Neutrophil (primary cell): ENCODE measurements at regions not wholly inside any gene's neighbourhood (a gene's known extent, or its start where the extent isn't known, plus 50 kb on each side); places are given as distances from the start of the nearest gene placed in this dataset.

Source experiments
- H3K27ac ChIP-seq: fragments of 200-600 bp; sonication (generic); 2 replicates; pipeline ENCODE4 v1.5.1; 2016; ENCODE audit warnings: mild to moderate bottlenecking, moderate library complexity
- H3K27me3 ChIP-seq: fragments of 200-600 bp; sonication (generic); 2 replicates; pipeline ENCODE4 v1.6.0; 2016; ENCODE audit warnings: mild to moderate bottlenecking
- H3K36me3 ChIP-seq: fragments of 200-600 bp; sonication (generic); 2 replicates; pipeline ENCODE4 v1.5.1; 2017
- H3K4me1 ChIP-seq, 2 experiments: fragments of 200-600 bp in 1 of 2; sonication (generic) in 1 of 2; 1 replicate in 1 of 2; 2 replicates in 1 of 2; pipeline versions ENCODE4 v1.5.1 to v1.6.1; 2013 to 2016; ENCODE audit warnings: low read depth in 1 of 2, low read length in 1 of 2, mild to moderate bottlenecking in 1 of 2, moderate library complexity in 1 of 2; ENCODE audit not compliant: control insufficient read depth in 1 of 2, insufficient read depth in 1 of 2
- H3K4me3 ChIP-seq, 2 experiments: fragments of 200-600 bp in 1 of 2; sonication (generic) in 1 of 2; 1 replicate in 1 of 2; 2 replicates in 1 of 2; pipeline ENCODE4 v1.5.1; 2013 to 2016; ENCODE audit warnings: low read depth in 1 of 2, low read length in 1 of 2, mild to moderate bottlenecking in 1 of 2, moderate library complexity in 1 of 2
- H3K9me3 ChIP-seq: fragments of 200-600 bp; sonication (generic); 2 replicates; pipeline ENCODE4 v1.5.1; 2016
- TF ChIP-seq, protein P1 (sequence below): fragments of 200-600 bp; sonication (generic); IDR thresholded peaks from 2 replicates; pipeline ENCODE4 v1.5.1; 2016; ENCODE audit warnings: antibody characterized with exemption

DNA sequence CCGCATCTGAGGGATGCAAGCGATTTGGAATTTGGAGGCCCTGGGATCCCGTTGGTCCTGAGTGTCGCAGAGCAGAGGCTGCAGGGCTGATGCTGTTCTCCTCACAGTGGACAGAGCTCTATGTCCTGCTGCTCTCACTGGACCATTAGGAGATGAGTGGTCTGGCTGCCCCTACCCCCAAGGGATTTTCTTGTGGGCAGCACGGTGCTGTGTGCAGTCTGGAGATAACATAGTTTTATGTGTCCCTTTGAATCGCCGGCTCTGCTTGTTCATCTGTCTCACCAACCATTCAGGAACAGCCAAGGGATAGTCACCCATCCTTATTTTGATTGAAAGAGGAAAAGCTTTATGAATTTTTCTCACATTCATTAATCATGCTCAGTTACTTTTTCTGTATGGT lies 49.9 kb downstream of the CHRM3 start:
- TF ChIP-seq, protein P1, sequence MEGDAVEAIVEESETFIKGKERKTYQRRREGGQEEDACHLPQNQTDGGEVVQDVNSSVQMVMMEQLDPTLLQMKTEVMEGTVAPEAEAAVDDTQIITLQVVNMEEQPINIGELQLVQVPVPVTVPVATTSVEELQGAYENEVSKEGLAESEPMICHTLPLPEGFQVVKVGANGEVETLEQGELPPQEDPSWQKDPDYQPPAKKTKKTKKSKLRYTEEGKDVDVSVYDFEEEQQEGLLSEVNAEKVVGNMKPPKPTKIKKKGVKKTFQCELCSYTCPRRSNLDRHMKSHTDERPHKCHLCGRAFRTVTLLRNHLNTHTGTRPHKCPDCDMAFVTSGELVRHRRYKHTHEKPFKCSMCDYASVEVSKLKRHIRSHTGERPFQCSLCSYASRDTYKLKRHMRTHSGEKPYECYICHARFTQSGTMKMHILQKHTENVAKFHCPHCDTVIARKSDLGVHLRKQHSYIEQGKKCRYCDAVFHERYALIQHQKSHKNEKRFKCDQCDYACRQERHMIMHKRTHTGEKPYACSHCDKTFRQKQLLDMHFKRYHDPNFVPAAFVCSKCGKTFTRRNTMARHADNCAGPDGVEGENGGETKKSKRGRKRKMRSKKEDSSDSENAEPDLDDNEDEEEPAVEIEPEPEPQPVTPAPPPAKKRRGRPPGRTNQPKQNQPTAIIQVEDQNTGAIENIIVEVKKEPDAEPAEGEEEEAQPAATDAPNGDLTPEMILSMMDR: no peak
- Histone ChIP-seq H3K36me3 (no peaks in the 10 kb centered on the region), H3K4me3 (no peak overlapping the region), H3K4me1 (no peaks in the 10 kb centered on the region), H3K9me3 (no peaks in the 10 kb centered on the region), H3K27ac (no peak overlapping the region), H3K27me3 (no peaks in the 10 kb centered on the region)

DNA sequence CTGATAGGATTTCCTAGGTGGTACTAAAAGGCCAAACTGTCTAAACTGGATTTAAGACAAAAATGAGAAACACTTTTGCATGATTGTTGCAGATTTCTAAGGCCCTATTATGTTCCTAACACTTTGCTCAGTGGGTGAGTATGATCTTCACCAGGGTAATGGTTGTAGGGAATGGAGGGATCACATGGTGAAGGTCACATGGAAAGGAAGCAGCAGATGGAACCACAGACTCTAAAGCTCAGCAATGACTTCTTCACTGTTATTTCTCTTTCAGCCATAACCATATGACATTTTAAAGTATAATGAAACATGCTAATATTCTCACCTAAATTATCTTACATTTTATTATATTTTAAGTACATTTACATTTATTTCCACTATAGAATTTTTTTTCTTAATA lies 51.5 kb downstream of the CHRM3 start:
- H3K9me3 ChIP-seq: no peaks in the 10 kb centered on the region
- no peaks in the 10 kb centered on the region for H3K36me3 ChIP-seq
- TF ChIP-seq, protein P1: no peak
- no peaks in the 10 kb centered on the region for H3K27me3 ChIP-seq
- no peaks in the 10 kb centered on the region for H3K4me1 ChIP-seq
- H3K27ac ChIP-seq: no peak overlapping the region
- no peak overlapping the region for H3K4me3 ChIP-seq

DNA sequence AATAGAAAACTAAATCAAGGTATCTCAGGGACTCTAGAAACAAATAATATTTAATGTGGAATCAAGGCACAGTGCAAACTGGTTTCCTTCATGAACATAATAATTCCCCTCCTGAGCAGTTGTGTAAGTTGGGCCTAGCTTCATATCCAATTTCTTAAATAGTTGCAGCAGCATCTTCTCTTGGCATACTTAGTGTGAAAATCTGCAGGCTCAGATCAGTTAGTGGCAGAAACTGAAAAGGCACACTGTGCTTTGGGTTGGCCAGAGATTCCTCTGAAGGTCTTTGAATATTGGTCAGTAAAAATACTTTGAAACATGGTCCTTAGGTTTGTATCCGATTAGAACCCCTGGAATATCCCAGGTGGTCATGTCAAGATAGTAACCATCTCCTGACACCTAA lies 52.5 kb downstream of the CHRM3 start:
- H3K4me1 ChIP-seq: no peaks in the 10 kb centered on the region

DNA sequence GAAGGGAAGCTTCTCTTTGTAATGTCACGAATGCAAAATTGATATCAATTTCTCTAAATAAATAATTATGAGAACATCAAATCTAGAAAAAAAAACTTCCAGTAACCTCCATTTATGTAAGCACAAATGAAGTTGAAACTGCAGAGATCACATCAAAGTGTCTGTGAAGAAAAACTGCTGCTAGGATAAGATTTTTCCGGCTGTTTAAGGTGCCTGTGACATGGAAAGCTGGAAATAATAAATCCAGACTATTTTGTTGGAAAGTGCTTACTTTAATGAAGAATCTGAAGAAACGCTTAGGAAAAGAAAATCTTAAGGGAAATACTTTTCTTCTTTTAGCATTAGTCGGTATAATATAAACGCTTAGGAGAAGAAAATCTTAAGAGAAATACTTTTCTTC lies 57.0 kb downstream of the CHRM3 start:
- Histone ChIP-seq H3K4me3 (no peak overlapping the region), H3K36me3 (no peaks in the 10 kb centered on the region), H3K27me3 (no peaks in the 10 kb centered on the region), H3K27ac (no peak overlapping the region), H3K4me1 (no peaks in the 10 kb centered on the region), H3K9me3 (no peaks in the 10 kb centered on the region)
- TF ChIP-seq, protein P1: no peak

More for the DNA sequence above, 52.5 kb downstream of the CHRM3 start:
- TF ChIP-seq, protein P1: no peak
- no peaks in the 10 kb centered on the region for H3K27me3 ChIP-seq
- no peaks in the 10 kb centered on the region for H3K9me3 ChIP-seq
- H3K4me3 ChIP-seq: no peak overlapping the region
- H3K27ac ChIP-seq: no peak overlapping the region
- H3K36me3 ChIP-seq: no peaks in the 10 kb centered on the region

DNA sequence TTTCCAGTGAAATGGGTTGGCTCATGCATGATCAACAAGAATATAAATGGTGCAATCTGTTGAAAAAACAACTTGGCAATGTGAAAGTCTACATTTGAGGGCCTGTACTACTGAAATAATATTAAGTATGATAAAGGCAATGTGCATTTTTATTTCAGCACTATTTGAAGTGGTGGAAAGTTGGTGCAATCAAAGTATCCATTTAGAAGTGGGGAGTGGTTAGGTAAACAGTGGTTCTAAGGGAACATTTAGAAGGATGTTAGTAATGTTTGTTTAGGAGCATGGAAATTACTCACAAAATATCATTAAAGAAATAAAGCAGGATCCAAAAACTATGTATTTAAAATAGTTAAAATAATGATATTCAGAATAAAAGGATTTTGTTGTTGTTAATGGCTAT lies 60.2 kb downstream of the CHRM3 start:
- TF ChIP-seq, protein P1: no peak

DNA sequence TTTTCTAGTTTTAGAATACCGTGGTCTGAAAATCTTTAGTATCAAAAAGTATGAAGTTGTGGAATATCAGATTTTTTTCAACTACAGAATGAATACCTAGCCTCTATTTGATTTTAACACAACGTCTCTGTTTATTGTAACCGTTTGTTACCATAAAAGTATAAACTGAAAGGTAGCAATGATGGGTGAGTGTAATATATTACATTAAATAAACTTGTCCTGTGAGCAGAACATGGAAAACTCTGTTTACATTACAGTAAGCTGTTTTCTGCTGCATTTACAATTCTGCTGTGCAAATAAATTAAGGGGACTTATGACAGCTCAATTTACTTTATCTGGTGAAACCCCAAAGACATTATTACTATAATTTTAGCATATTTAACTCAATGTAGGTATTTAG lies 62.5 kb downstream of the CHRM3 start:
- Histone ChIP-seq H3K27me3 (no peaks in the 10 kb centered on the region), H3K4me3 (no peak overlapping the region), H3K36me3 (no peaks in the 10 kb centered on the region), H3K27ac (no peak overlapping the region), H3K9me3 (no peaks in the 10 kb centered on the region), H3K4me1 (no peaks in the 10 kb centered on the region)
- TF ChIP-seq, protein P1: no peak

More for the DNA sequence above, 60.2 kb downstream of the CHRM3 start:
- Histone ChIP-seq H3K27ac (no peak overlapping the region), H3K36me3 (no peaks in the 10 kb centered on the region), H3K27me3 (no peaks in the 10 kb centered on the region), H3K4me3 (no peak overlapping the region), H3K9me3 (no peaks in the 10 kb centered on the region), H3K4me1 (no peaks in the 10 kb centered on the region)
